ENCODE measurements at regions not wholly inside any gene's neighbourhood (a gene's known extent, or its start where the extent isn't known, plus 50 kb on each side); places are given as distances from the start of the nearest gene placed in this dataset.

DNA sequence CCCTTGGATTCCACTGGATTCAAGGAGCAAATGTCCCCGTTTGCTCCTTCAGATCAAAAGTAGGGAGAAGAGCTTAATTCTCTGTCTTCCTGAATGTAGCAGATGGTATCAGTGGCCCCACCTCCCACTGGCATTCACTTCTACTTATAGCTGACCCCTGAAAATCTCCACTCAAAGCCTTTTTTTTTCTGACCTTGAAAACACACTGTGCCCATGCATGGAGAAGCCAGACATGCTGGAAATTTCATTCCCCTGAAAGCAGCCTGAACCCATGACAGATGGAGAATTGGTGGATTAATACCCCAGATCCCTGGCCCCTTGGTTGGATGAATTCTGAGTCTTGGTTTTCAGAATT is 76.6 kb upstream of the UBAC2 start:
- Histone ChIP-seq H2AFZ (ENCODE audit: low read length, unreplicated experiment) (no peak overlapping the region), H3K27me3 (ENCODE audit: insufficient read depth, low read length) (no peaks in the 10 kb centered on the region), H3K36me3 (ENCODE audit: insufficient read depth, low read length) (no peaks in the 10 kb centered on the region), H3K4me1 (ENCODE audit: control insufficient read depth, insufficient read depth, low read length, unreplicated experiment) (peaks cover 12% of the 10 kb centered on the region), H3K4me3 (ENCODE audit: low read depth, low read length) (no peak overlapping the region), H3K27ac (ENCODE audit: low read depth, low read length) (no peak overlapping the region), H3K79me2 (ENCODE audit: control insufficient read depth, insufficient read depth, low read length, unreplicated experiment) (no peaks in the 10 kb centered on the region)

DNA sequence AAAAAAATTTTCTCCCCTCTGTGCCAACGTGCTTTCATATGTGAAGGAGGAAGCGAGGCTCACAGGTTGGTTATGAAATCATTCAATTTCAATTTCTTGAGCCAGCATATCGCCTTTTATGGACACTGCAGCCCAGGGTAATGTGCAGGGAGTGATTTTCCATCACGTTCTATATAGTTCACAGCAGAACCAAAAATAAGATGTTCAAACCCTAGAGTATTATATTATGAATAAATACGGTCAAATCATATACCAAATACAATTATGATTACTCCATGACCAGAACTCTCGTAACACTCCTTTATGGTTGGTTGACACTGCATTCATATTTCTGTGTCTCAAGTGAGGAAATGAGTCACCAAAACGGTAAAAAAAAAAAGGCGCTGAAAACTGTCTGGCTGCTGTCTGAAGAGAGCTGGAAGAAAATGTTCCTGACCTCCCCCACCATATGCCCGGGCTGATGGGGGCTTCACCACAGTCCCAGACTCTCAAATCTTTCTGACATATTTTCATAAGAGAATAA is 75.8 kb upstream of the UBAC2 start:
- peak overlapping the region; percentile 29 for H3K4me3 ChIP-seq (ENCODE audit: low read depth, low read length)
- peak overlapping the region; percentile 1; the same call in 1 of the 2 replicates for H3K27ac ChIP-seq (ENCODE audit: low read depth, low read length)
- H3K4me1 ChIP-seq (ENCODE audit: control insufficient read depth, insufficient read depth, low read length, unreplicated experiment): peaks cover 12% of the 10 kb centered on the region

DNA sequence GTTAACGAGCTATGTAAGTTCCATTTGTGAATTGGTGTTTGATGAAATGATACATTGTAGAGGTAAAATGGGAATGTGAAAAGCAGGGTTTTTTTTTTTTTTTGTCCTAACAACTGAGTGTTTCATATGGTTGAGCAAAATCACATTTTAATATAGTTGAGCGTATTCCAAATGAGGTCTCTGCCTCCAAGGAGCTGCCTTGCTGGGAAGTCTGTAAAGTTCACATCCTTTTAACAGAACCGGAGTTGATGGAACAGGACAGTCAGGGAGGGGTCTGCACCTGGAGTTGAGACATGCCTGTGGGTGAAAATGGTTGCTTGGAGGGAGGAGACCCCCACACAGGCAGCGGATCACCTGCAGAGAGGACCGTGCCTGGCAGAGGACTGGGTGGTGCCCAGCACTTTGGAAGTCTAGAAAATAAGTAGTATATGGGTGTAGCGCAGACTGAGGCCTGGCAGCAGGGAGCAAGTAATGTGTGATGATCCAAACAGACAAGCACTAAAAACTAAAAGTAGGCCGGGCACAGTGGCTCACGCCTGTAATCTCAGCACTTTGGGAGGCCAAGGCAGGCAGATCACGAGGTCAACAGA is 75.2 kb upstream of the UBAC2 start:
- Histone ChIP-seq H3K4me1 (ENCODE audit: control insufficient read depth, insufficient read depth, low read length, unreplicated experiment) (peaks cover 12% of the 10 kb centered on the region), H3K36me3 (ENCODE audit: insufficient read depth, low read length) (no peaks in the 10 kb centered on the region), H3K27ac (ENCODE audit: low read depth, low read length) (peak overlapping the region; percentile 1; the same call in 1 of the 2 replicates), H3K79me2 (ENCODE audit: control insufficient read depth, insufficient read depth, low read length, unreplicated experiment) (no peaks in the 10 kb centered on the region), H2AFZ (ENCODE audit: low read length, unreplicated experiment) (peak overlapping the region; percentile 43), H3K27me3 (ENCODE audit: insufficient read depth, low read length) (no peaks in the 10 kb centered on the region), H3K4me3 (ENCODE audit: low read depth, low read length) (peak overlapping the region; percentile 29)

More for the DNA sequence above, 75.8 kb upstream of the UBAC2 start:
- peak overlapping the region; percentile 43 for H2AFZ ChIP-seq (ENCODE audit: low read length, unreplicated experiment)
- no peaks in the 10 kb centered on the region for H3K27me3 ChIP-seq (ENCODE audit: insufficient read depth, low read length)
- no peaks in the 10 kb centered on the region for H3K79me2 ChIP-seq (ENCODE audit: control insufficient read depth, insufficient read depth, low read length, unreplicated experiment)
- H3K36me3 ChIP-seq (ENCODE audit: insufficient read depth, low read length): no peaks in the 10 kb centered on the region

DNA sequence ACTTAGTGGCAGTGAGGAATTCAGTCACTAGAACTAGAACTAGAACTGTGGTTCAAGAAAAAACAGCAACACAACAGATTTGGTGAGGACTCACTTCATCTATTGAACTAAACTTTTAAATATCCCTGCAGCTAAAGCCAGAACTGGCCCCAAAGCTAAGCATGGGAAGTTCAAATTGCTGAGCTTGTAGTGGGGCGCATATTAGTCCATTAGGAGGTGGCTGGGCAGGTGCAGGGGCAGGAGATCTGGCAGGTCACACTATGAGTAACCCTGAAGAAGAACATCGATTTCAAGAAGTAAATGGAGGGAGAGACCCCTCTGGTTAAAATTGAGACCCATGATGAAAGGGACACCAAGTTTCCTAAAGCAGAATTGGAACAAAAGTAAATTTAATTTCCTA is 73.8 kb upstream of the UBAC2 start:
- H3K27ac ChIP-seq (ENCODE audit: low read depth, low read length): no peak overlapping the region

DNA sequence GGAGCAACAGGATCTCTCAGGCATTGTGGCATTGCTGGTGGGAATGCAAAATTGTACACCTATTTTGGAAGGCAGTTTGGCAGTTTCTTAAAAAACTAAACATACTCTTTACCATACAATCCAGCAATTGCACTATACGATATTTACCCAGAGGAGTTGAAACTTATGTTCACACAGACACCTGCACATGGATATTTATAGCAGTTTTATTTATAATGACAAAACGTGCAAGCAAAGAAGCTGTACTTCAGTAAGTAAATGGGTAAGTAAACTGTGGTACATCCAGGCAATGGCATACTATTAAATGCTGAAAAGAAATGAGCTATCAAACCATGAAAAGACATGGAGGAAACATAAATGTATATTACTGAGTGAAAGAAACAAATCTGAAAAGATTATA is 71.6 kb upstream of the UBAC2 start:
- H2AFZ ChIP-seq (ENCODE audit: low read length, unreplicated experiment): no peak overlapping the region
- H3K79me2 ChIP-seq (ENCODE audit: control insufficient read depth, insufficient read depth, low read length, unreplicated experiment): no peaks in the 10 kb centered on the region
- H3K4me3 ChIP-seq (ENCODE audit: low read depth, low read length): no peak overlapping the region
- H3K4me1 ChIP-seq (ENCODE audit: control insufficient read depth, insufficient read depth, low read length, unreplicated experiment): peaks cover 12% of the 10 kb centered on the region
- no peaks in the 10 kb centered on the region for H3K36me3 ChIP-seq (ENCODE audit: insufficient read depth, low read length)
- no peaks in the 10 kb centered on the region for H3K27me3 ChIP-seq (ENCODE audit: insufficient read depth, low read length)
- H3K27ac ChIP-seq (ENCODE audit: low read depth, low read length): no peak overlapping the region

More for the DNA sequence above, 73.8 kb upstream of the UBAC2 start:
- Histone ChIP-seq H3K36me3 (ENCODE audit: insufficient read depth, low read length) (no peaks in the 10 kb centered on the region), H2AFZ (ENCODE audit: low read length, unreplicated experiment) (no peak overlapping the region), H3K79me2 (ENCODE audit: control insufficient read depth, insufficient read depth, low read length, unreplicated experiment) (no peaks in the 10 kb centered on the region), H3K4me1 (ENCODE audit: control insufficient read depth, insufficient read depth, low read length, unreplicated experiment) (peaks cover 12% of the 10 kb centered on the region), H3K27me3 (ENCODE audit: insufficient read depth, low read length) (no peaks in the 10 kb centered on the region), H3K4me3 (ENCODE audit: low read depth, low read length) (no peak overlapping the region)

DNA sequence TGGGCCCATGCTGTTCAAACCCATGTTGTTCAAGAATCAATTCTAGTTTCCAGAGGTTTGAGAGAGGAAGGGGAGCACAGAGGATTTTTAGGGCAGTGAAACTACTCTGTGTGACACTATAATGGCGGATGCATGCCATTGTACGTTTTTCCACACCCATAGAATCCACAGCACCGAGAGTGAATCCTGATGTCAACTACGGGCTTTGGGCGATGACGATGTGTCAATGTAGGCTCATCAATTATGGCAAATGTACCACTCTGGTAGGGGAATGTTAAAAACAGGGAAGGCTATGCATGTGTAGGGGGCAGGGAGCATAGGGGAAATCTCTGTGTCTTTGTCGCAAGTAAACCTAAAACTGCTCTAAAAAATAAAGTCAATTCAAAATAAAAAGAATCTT is 70.7 kb upstream of the UBAC2 start:
- H3K36me3 ChIP-seq (ENCODE audit: insufficient read depth, low read length): no peaks in the 10 kb centered on the region
- no peak overlapping the region for H3K4me3 ChIP-seq (ENCODE audit: low read depth, low read length)
- no peak overlapping the region for H2AFZ ChIP-seq (ENCODE audit: low read length, unreplicated experiment)
- no peak overlapping the region for H3K27ac ChIP-seq (ENCODE audit: low read depth, low read length)
- peaks cover 6% of the 10 kb centered on the region for H3K4me1 ChIP-seq (ENCODE audit: control insufficient read depth, insufficient read depth, low read length, unreplicated experiment)
- no peaks in the 10 kb centered on the region for H3K27me3 ChIP-seq (ENCODE audit: insufficient read depth, low read length)
- no peaks in the 10 kb centered on the region for H3K79me2 ChIP-seq (ENCODE audit: control insufficient read depth, insufficient read depth, low read length, unreplicated experiment)

DNA sequence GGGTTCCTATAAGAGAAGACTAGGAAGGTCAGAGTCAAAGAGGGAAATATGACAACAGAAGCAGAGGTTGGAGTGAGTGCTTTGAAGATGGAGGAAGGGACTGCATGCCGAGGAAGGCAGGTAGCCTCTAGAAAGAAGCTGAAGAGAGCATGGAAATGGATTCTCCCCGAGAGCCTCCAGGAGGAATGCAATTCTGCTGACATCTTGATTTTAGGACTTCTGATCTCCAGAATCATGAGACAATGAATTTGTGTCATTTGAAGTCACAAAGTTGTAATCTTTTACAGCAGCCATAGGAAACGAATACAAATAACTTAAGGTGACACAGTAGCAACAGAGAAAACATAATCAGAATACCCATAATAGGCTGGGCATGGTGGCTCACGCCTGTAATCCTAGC is 69.2 kb upstream of the UBAC2 start:
- no peak overlapping the region for H2AFZ ChIP-seq (ENCODE audit: low read length, unreplicated experiment)
- no peak overlapping the region for H3K27ac ChIP-seq (ENCODE audit: low read depth, low read length)
- H3K4me3 ChIP-seq (ENCODE audit: low read depth, low read length): no peak overlapping the region
- H3K4me1 ChIP-seq (ENCODE audit: control insufficient read depth, insufficient read depth, low read length, unreplicated experiment): no peaks in the 10 kb centered on the region
- H3K79me2 ChIP-seq (ENCODE audit: control insufficient read depth, insufficient read depth, low read length, unreplicated experiment): no peaks in the 10 kb centered on the region
- H3K36me3 ChIP-seq (ENCODE audit: insufficient read depth, low read length): no peaks in the 10 kb centered on the region
- no peaks in the 10 kb centered on the region for H3K27me3 ChIP-seq (ENCODE audit: insufficient read depth, low read length)

DNA sequence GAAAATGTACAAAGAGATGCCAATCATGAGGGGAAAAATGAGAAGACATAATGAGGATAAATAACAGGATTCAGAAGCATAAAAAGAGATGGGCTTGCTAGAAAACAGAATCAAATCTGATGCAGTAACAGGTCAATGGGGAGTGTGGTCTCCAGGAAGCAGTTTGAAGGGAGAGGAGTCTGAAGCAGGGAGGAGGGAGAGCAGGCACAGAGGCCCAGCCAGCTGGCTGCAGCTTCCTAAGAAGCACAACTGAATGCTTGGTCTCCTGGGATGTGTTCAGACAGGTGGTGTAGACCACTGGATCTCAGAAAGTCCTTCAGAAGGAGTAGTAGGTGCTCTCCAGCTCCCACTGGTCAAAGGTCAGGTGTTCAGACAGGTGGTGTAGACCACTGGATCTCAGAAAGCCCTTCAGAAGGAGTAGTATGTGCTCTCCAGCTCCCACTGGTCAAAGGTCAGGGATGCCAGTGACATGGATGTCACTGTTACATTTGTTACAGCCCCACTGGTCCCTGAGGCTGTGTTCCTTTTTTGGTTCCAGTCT is 68.3 kb upstream of the UBAC2 start:
- no peak overlapping the region for H3K27ac ChIP-seq (ENCODE audit: low read depth, low read length)
- H3K79me2 ChIP-seq (ENCODE audit: control insufficient read depth, insufficient read depth, low read length, unreplicated experiment): no peaks in the 10 kb centered on the region
- no peaks in the 10 kb centered on the region for H3K27me3 ChIP-seq (ENCODE audit: insufficient read depth, low read length)
- no peak overlapping the region for H2AFZ ChIP-seq (ENCODE audit: low read length, unreplicated experiment)
- H3K4me1 ChIP-seq (ENCODE audit: control insufficient read depth, insufficient read depth, low read length, unreplicated experiment): no peaks in the 10 kb centered on the region
- H3K4me3 ChIP-seq (ENCODE audit: low read depth, low read length): no peak overlapping the region
- H3K36me3 ChIP-seq (ENCODE audit: insufficient read depth, low read length): no peaks in the 10 kb centered on the region

DNA sequence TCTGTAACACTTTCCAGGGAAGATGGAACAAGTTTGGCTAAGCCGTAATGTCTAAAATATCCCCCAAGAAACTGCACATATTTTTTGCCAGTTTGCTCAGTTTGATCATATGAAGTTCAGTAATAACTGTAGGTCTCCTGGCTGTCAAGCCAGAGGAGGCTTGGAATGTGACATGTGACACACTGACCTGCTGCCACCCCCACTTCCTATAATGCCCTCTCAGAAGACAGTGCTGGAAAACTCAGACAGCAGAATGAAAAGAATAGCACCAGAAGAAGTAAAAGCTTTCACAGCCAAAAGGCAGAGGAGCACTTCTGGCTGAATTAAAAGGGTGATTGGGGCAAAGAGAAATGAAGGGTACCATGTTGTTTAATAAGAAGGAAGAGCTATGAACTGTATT is 67.4 kb upstream of the UBAC2 start:
- Histone ChIP-seq H3K79me2 (ENCODE audit: control insufficient read depth, insufficient read depth, low read length, unreplicated experiment) (no peaks in the 10 kb centered on the region), H3K27ac (ENCODE audit: low read depth, low read length) (no peak overlapping the region), H2AFZ (ENCODE audit: low read length, unreplicated experiment) (no peak overlapping the region), H3K4me1 (ENCODE audit: control insufficient read depth, insufficient read depth, low read length, unreplicated experiment) (no peaks in the 10 kb centered on the region), H3K36me3 (ENCODE audit: insufficient read depth, low read length) (no peaks in the 10 kb centered on the region), H3K4me3 (ENCODE audit: low read depth, low read length) (no peak overlapping the region), H3K27me3 (ENCODE audit: insufficient read depth, low read length) (no peaks in the 10 kb centered on the region)

DNA sequence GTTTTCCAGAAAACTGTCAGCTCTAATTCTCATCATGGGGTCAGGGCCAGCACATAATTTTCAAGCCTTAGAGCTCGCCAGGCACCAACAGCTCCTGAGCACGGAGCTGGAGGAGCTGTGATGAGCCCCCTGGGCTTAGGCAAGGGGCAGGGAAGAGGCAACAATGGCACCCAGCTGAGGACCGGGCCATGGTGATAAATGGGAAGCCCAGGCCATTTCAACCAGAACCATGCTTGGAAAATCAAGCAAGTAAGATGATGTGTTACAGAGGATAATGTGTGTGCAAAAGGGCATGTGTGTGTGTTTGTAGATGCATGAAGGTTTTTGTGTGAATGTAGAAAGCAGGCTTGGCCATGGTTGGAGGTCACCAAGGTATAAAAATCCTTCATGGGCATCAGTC is 66.8 kb upstream of the UBAC2 start:
- no peak overlapping the region for H2AFZ ChIP-seq (ENCODE audit: low read length, unreplicated experiment)
- no peaks in the 10 kb centered on the region for H3K27me3 ChIP-seq (ENCODE audit: insufficient read depth, low read length)

DNA sequence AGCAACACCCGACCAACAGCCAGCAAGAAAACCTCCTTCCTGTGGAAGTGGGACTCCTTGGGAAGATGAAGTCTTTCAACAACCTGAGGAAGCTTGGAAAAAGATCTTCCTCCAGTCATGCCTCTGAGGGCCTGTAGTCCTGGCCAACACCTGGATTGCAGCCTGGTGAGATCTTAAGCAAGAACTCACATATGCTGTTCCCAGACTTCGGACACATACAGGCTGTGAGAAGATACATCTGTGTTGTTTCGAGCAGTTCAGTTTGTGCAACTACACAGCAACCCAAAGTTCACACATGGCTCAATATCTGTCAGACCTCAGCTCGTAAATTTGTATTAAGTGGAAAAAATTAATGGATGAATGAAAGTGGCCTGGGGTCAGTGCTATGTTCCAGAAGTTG is 65.1 kb upstream of the UBAC2 start:
- Histone ChIP-seq H3K27ac (ENCODE audit: low read depth, low read length) (no peak overlapping the region), H3K4me1 (ENCODE audit: control insufficient read depth, insufficient read depth, low read length, unreplicated experiment) (no peaks in the 10 kb centered on the region), H3K27me3 (ENCODE audit: insufficient read depth, low read length) (no peaks in the 10 kb centered on the region), H3K36me3 (ENCODE audit: insufficient read depth, low read length) (no peaks in the 10 kb centered on the region), H3K79me2 (ENCODE audit: control insufficient read depth, insufficient read depth, low read length, unreplicated experiment) (no peaks in the 10 kb centered on the region), H3K4me3 (ENCODE audit: low read depth, low read length) (no peak overlapping the region), H2AFZ (ENCODE audit: low read length, unreplicated experiment) (no peak overlapping the region)

More for the DNA sequence above, 66.8 kb upstream of the UBAC2 start:
- H3K4me3 ChIP-seq (ENCODE audit: low read depth, low read length): no peak overlapping the region
- H3K4me1 ChIP-seq (ENCODE audit: control insufficient read depth, insufficient read depth, low read length, unreplicated experiment): no peaks in the 10 kb centered on the region
- H3K27ac ChIP-seq (ENCODE audit: low read depth, low read length): no peak overlapping the region
- H3K36me3 ChIP-seq (ENCODE audit: insufficient read depth, low read length): no peaks in the 10 kb centered on the region
- H3K79me2 ChIP-seq (ENCODE audit: control insufficient read depth, insufficient read depth, low read length, unreplicated experiment): no peaks in the 10 kb centered on the region

All from ACC112 (cell line).